ENCODE measurements at regions not wholly inside any gene's neighbourhood (a gene's known extent, or its start where the extent isn't known, plus 50 kb on each side); places are given as distances from the start of the nearest gene placed in this dataset.

DNA sequence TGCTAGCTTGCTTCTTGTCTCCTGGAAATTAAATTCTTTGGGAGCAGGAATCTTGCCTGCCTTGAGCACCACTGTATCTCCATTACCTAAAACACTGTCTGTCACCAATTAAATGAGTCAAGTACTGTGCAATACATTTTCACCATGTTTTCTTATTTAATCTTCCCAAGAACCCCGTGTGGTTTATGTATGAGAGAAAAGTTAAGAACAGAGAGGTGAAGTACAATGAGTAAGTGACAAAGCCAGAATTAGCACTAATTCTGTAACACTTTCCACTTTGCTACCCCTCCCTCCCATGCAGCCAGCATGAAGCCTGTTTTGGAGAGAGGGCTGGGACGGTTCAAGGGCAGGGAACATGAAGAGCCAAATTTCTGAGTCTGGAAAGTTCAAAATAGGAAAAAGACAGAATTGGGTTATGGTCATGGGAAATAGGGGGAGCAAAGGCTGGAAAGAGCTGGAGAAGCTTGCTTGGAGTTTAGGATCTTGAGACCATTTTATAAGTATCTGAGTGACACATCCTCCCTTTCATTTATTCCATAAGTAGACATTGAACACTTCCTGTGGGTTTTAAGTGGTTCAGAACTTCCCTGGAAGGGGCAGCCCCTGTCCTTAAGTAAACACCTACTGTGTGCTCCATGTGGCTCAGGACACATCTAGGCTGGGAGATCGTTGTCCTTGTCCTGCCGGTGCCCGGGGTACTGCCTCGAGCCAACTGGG lies 60.5 kb upstream of the CHST1 start:
- no peaks in the 10 kb centered on the region for H3K9me3 ChIP-seq (ENCODE audit: low read length)
- no peak overlapping the region for H3K27ac ChIP-seq (ENCODE audit: low read length)
- H4K20me1 ChIP-seq (ENCODE audit: insufficient read depth) = no peaks in the 10 kb centered on the region
- no peaks in the 10 kb centered on the region for H3K79me2 ChIP-seq (replicated peaks; ENCODE audit: insufficient read depth, low read length)
- TF ChIP-seq SMC3 (conservative IDR thresholded peaks at IDR 0.05; ENCODE audit: poor library complexity) (no peak), TAF1 (IDR thresholded peaks at IDR 0.05; ENCODE audit: low read depth) (no peak), RAD21 (conservative IDR thresholded peaks at IDR 0.05) (no peak), CTCF (IDR thresholded peaks at IDR 0.05; ENCODE audit: poor library complexity, severe bottlenecking) (no peak), EZH2 (IDR thresholded peaks at IDR 0.05; ENCODE audit: borderline replicate concordance, insufficient read depth, low read length, poor library complexity, severe bottlenecking) (no peak), POLR2AphosphoS5 (IDR thresholded peaks at IDR 0.05) (no peak)
- H3F3A ChIP-seq (ENCODE audit: insufficient read depth, low read length, poor library complexity, severe bottlenecking) = no peaks in the 10 kb centered on the region
- no peaks in the 10 kb centered on the region for H3K27me3 ChIP-seq (ENCODE audit: insufficient read depth, low read depth, low read length)
- H3K9ac ChIP-seq (ENCODE audit: low read length) = no peak overlapping the region
- no peak overlapping the region for H3K4me3 ChIP-seq (ENCODE audit: low read length)
- H3K36me3 ChIP-seq (ENCODE audit: insufficient read depth, low read length) = no peaks in the 10 kb centered on the region
- H3K4me2 ChIP-seq (ENCODE audit: low read length) = no peak overlapping the region
- H3K9me2 ChIP-seq (ENCODE audit: insufficient read depth, low read length) = no peaks in the 10 kb centered on the region
- no peak overlapping the region for H2AFZ ChIP-seq (ENCODE audit: low read depth, low read length)

DNA sequence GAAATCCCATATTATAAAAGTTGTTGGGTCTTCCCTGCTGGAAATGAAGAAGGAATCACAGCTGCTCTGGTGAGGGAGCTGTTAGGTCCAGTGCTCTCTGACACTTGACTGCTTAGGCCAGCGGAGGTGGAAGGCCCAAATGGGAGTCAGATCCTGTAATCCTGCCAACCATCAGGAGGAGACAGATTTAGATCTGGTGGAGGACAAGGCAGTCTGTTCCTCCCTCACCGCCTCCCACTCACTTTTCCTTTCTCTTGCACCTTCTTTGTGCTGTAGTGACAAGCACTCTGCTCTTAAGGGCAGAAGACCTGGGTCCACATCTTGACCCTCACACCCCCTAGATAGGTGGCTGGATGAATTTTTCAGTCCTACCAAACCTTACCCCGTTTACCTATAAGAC lies 59.7 kb upstream of the CHST1 start:
- H3K9ac ChIP-seq (ENCODE audit: low read length) = no peak overlapping the region
- no peaks in the 10 kb centered on the region for H3F3A ChIP-seq (ENCODE audit: insufficient read depth, low read length, poor library complexity, severe bottlenecking)
- no peaks in the 10 kb centered on the region for H3K36me3 ChIP-seq (ENCODE audit: insufficient read depth, low read length)
- no peaks in the 10 kb centered on the region for H3K9me2 ChIP-seq (ENCODE audit: insufficient read depth, low read length)
- no peaks in the 10 kb centered on the region for H4K20me1 ChIP-seq (ENCODE audit: insufficient read depth)
- TF ChIP-seq EZH2 (IDR thresholded peaks at IDR 0.05; ENCODE audit: borderline replicate concordance, insufficient read depth, low read length, poor library complexity, severe bottlenecking) = no peak
- no peak overlapping the region for H2AFZ ChIP-seq (ENCODE audit: low read depth, low read length)
- H3K27ac ChIP-seq (ENCODE audit: low read length) = no peak overlapping the region
- no peak overlapping the region for H3K4me3 ChIP-seq (ENCODE audit: low read length)
- no peaks in the 10 kb centered on the region for H3K79me2 ChIP-seq (replicated peaks; ENCODE audit: insufficient read depth, low read length)
- no peaks in the 10 kb centered on the region for H3K27me3 ChIP-seq (ENCODE audit: insufficient read depth, low read depth, low read length)
- no peaks in the 10 kb centered on the region for H3K9me3 ChIP-seq (ENCODE audit: low read length)
- H3K4me2 ChIP-seq (ENCODE audit: low read length) = no peak overlapping the region

DNA sequence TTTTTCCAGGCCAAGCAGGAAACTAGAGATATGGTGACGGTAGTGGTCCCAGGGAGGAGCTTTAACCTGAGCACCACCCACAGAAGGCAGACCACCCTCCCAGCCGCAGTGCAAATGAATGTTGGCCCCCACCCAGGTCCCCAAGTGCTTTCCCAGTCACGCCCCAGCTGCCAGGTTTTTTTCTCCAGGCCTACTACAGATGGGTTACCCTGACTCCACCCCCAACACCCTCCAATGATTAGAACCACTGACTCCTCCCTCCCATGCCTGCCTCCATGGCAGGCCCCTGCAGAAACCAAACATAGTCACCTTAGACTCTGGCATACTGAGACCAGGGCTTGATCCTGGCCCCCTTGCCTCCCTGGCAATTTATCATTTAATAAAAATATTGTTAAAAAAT lies 58.7 kb upstream of the CHST1 start:
- H3K9me2 ChIP-seq (ENCODE audit: insufficient read depth, low read length) = no peaks in the 10 kb centered on the region

More for the DNA sequence above, 58.7 kb upstream of the CHST1 start:
- Histone ChIP-seq H3K9ac (ENCODE audit: low read length) (no peak overlapping the region), H3K9me3 (ENCODE audit: low read length) (no peaks in the 10 kb centered on the region), H3K79me2 (replicated peaks; ENCODE audit: insufficient read depth, low read length) (no peaks in the 10 kb centered on the region), H3K4me2 (ENCODE audit: low read length) (no peak overlapping the region), H2AFZ (ENCODE audit: low read depth, low read length) (no peak overlapping the region), H3K36me3 (ENCODE audit: insufficient read depth, low read length) (no peaks in the 10 kb centered on the region), H3F3A (ENCODE audit: insufficient read depth, low read length, poor library complexity, severe bottlenecking) (no peaks in the 10 kb centered on the region), H3K27me3 (ENCODE audit: insufficient read depth, low read depth, low read length) (no peaks in the 10 kb centered on the region), H4K20me1 (ENCODE audit: insufficient read depth) (no peaks in the 10 kb centered on the region), H3K4me3 (ENCODE audit: low read length) (no peak overlapping the region), H3K27ac (ENCODE audit: low read length) (no peak overlapping the region)
- TF ChIP-seq MXI1 (conservative IDR thresholded peaks at IDR 0.05; ENCODE audit: poor library complexity, severe bottlenecking) (no peak), EP300 (conservative IDR thresholded peaks at IDR 0.05; ENCODE audit: poor library complexity, severe bottlenecking) (no peak), REST (IDR thresholded peaks at IDR 0.05; ENCODE audit: borderline replicate concordance) (no peak), CTCF (IDR thresholded peaks at IDR 0.05; ENCODE audit: poor library complexity, severe bottlenecking) (no peak), POLR2AphosphoS5 (IDR thresholded peaks at IDR 0.05) (no peak), TAF1 (IDR thresholded peaks at IDR 0.05; ENCODE audit: low read depth) (no peak), SMC3 (conservative IDR thresholded peaks at IDR 0.05; ENCODE audit: poor library complexity) (no peak), EZH2 (IDR thresholded peaks at IDR 0.05; ENCODE audit: borderline replicate concordance, insufficient read depth, low read length, poor library complexity, severe bottlenecking) (no peak), RAD21 (conservative IDR thresholded peaks at IDR 0.05) (no peak)

Data from neural cell (in vitro differentiated cells).